NCI-H510A (cell line): ENCODE measurements at regions not wholly inside any gene's neighbourhood (a gene's known extent, or its start where the extent isn't known, plus 50 kb on each side); places are given as distances from the start of the nearest gene placed in this dataset.

Experiments used
- DNase-seq: peaks from one replicate; lab custom pipeline; 2025; lab: John Stamatoyannopoulos, UW

DNA sequence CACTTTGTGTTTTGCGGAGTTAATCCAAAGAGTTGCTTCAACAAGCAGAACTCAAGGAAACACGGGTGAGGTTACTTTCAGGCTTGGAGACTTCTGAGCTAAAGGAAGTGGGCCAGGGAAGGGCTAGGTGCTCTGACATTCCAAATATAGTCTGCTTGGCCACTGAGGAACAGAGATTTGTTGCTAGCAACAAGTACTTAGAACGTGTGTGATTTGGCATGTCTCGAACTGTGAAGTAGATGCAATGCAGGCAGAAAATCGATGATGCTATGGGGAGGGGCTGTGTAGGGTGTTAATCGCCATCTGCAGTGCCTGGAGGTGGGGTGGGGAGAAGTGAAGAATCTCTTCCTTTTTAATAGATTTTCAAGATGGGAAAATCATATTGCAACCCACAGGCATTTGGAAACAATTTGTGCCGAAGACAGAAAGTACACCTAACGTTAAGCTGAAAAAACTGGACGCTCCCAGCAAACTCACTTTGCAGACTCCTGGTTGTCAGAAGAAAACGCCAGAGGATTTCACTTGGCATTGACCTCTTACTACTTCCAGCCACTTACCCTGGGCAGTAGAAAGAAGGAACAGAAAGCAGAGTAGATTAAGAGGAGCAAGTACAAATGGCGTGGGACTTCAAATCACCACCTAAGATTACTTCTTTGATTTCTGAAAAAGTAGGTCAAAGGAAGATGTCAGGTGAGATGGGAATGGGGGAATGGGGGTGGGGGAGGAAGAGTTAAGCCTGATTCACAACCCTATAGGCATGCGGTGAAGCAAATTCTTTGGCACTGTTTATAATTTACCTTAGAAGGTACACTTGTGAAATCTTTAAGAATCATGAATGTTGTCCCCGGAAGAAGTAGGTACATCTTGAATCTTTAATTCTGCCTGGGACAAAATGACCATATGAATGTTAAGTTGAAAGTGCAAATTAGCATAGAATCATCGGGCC, 314.1 kb downstream of the CD83 start:
- DNase-seq, result no peak

DNA sequence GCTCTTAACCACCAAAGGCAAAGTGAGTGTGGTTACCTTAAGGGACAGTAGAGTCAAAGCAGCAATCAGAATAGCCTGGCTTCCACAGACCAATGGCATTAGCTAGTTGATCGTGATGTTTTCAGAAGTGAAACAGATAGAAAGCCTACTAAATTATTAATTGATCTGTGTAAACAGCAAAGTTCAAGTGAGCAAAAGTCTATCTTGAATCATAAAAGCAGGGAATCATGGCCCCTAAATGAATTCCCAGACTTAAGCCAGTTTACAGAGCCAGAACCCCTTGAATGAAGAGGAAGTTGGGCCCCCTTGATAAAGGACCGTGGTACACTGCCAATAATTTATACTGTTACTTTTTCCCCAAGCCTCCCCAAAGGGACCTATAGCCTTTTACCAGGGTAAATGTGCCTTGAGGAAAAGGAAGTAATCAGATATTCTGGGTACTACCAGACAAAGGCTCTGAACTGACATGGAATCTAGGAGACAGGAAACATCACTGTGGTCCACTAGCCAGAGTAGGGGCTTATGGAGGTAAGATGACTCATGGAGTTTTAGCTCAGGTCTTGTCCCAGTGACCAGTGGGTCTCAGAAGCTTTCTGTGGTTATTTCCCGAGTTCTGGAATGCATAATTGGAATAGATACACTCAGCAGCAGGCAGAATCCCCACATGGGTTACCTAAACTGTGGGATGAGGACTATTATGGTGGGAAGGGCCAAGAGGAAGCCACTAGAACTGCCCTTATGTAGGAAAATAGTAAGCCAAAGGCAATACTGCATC, 317.5 kb downstream of the CD83 start:
- DNase-seq, result no peak

DNA sequence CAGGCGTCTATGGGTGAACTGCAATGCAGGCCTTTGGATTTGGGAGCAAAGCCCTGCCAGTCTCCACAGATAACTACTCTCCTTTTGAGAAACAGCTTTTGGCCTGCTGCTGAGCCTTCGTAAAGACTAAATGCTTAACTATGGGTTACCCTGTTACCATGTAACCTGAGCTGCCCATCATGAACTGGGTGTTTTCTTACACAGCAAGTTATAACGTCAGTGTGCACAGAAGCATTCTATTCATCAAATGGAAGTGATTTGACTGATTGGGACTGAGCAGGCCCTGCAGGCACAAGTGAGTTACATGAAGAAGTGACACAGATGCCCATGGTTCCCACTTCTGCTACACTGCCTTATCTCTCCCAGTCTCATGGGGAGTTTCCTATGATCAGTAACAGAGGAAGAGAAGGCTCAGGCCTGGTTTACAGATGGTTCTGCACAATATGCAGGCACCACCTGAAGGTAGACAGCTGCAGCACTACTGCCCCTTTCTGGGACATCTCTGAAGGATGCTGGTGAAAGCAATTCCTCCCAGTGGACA, 319.1 kb downstream of the CD83 start:
- peak; percentile 6 for DNase-seq

DNA sequence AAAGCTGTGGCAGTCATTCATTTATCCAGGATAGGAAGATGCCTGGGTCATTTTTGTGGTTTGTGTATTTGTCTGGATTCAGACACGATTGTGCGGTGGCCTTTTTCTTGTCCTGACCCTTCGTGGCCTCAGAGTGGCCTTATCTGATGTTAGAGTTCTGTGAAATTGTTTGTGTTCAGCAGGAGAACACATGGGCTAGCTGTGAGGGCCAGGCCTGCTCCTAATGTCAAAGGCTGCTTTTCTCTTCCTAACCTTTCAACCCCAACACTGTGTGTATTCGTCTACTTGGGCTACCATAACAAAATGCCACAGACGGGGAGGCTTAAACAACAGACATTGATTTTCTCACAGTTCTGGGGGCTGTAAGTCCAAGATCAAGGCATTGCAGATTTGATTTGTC, 321.8 kb downstream of the CD83 start:
- DNase-seq, result no peak

DNA sequence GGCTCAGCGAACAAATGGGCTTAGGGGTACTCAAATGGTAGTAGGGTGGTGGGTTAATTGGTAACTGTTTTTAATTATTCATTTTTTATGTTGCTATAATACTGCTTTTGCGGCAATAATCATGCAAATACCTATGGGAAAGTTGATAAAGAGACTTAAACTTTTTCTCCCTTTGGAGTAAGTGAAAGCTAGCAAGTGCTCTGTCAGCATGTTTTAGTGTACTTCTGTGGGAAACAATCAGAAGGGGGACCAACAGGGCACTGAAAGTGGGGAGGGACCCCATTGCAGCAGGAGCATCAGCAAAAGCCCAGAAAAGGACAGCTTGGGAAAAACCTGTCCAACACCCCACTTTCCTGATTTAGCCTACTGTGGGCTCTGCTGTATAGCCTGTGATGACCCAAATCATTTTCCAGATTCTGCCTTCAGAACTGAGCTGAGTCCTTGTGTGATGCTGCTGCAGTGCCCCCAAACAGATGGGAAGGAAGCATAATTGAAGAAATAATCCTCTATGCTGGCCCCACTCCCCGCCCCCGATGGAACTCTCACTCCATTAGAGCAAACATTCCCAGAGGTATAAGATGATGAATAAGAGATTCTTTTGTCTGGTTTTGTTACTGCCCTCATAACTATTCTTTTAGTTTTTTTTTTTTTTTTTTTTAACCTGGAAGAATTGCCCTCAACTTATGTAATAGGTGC, 322.8 kb downstream of the CD83 start:
- DNase-seq, result no peak

DNA sequence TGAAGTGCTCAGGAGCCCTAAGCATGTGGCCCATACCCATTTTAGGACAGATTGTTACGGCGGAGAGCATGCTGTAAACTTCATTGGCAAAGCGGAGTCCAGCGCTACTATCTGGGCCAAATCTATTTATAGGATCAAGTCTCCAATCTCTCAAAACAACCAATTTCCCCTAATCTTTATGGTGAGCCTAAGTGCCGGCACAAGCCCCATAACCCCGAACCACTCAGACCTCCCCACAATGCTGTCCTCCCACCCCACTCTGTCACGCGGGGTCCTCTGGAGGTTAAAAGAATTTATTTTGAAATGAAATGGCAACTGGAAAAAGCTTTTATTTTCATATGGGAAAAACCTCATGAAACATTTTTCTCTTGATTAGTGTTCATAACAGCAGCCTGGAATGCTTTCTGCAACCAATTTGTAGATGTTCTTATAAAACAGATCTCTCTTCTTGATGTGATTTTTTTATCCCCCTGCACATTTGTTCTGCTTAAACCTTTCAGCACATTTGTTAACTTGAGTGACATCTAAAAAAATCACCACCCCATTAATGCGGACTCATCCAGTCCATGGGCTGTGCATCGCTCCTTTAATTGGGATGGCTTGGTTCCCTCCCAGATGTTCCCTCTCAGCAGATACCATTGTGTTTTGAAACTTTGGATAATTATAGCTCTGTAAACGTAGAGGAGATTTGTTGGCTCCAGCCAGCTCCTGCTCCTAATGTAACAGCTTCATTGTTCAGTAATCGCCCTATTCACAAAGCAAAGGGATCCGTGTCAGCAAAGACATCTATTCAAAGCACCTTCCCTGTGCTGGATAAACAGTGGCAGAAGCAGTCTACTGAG, 323.6 kb downstream of the CD83 start:
- DNase-seq, result no peak

DNA sequence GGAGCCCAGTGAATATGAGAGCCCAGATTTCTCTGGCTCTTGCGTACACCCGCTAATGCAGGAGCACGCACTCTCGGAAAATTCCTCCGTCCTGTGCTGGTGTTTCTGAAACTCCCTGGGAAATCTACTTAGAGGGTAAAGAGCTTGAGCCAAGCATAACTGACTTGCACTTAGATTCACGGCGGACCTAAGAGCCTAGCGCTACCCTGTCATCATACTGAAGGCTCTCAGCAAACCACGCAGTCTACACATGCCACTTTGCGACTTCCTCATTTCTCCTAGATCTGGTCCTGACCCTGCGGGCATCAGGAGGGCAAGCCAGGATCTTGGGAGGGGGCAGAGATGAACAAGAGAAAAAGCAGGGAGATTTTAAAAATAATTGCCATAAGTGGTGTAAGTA, 324.7 kb downstream of the CD83 start:
- DNase-seq, result no peak

DNA sequence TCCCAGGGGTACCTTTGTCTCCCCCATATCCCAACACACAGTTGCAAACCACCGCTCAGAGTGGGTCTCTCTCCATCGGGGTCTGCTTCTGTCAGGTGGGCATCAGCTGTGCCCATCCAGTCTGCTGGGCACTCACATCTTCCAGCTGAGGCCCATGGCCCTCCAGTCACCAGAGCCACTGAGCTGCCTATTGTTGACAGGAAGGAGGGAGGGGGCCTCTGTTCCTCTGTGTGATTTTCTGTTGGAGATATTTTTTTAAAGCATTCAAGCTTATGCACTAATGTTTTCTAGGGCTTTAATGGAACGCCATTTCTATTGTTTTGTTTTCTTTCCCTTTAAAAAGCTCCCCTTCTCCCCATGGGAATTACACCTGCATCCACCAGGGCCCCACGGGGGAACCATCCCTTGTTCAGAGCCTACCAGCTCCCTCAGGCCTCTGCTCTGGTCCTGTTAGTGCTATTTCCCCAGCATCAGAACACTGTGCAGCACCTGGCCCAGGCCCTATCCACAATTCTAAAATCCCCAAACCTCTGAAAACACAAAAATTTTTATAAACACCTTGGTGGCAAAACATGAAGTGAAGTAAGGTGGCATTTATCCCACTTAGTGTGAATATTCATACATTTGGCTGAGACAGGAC, 326.2 kb downstream of the CD83 start:
- DNase-seq, result no peak

DNA sequence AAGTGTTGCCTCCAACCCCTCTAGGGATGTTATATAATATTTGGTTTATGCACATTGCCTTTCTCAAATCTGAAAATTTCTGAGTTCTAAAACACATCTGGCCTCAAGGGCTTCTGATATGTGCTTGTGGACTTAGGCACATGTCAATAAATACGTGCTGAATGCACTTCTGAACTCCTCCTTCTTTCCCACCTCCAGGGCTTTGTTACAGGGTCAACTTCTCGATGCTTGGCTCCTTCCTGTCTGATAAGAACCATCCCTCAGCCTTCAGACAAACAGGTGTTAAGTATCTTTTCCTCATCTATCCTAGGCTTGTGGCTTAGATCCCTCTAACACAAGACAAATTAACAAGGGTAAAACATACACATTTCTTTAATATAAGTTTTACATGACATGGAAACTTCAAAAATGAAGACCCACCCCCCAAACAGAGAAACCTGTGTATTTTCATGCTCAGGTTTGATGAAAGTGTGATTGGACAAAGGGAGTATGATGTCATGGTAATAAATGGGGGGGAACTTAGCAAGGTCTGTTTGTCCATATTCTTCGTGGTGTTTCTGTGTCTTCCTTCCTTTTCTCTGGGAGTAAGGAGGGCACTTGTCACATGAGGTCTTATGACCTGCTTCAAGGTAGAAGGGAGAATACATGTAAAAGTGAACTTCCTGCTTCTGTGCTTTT, 326.9 kb downstream of the CD83 start:
- DNase-seq, result peak; percentile 13

DNA sequence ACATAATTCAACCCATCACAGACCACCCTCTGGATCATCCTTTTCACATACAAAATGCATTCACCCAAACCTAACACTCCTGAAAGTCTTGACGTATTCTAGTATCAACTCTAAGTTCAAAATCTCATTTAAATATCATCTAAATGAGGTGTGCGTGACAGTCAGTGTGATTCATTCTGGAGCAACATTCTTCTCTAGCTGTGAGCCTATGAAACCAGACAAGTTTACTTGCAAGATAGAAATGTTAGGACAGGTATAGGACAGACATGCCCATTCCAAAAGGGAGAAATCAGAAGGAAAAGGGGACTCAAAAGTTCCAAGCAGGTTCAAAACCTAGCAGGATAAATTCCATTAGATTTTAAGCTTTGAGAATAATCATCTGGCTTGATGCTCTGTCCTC, 329.7 kb downstream of the CD83 start:
- DNase-seq, result no peak

DNA sequence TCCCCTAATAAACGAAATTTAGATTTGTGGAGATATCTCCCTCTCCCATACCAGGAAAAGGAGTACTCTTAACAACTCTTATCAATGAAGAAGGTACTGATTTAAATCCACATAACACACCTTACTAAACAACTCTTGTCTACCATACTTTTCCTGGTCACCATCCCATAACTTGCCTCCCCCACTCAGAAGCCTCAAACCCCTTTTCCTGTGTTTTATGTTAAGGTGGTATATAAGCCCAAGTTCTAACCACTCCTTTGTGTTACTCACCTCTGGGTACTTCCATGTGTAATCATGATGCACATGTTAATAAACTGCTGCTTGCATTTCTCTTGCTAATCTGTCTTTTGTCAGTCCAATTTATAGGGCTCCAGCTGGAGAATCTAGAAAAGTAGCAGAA, 330.7 kb downstream of the CD83 start:
- no peak for DNase-seq

DNA sequence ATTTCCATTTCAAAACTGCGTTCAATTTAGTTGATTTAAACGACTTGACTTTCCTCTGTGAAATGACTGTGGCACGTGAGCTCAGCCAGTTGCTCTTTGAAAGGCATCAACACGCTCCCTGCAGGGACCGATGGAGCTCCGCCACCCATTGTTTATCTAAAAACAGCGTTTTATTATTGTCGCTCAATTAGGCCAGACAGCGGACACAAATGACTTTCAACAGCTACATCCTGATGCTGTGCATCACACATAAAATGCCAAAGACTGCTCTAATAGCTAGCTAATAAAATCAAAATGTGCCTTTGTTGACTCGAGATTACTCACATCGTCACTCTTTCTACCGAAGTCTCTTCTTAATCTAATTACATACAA, 332.5 kb downstream of the CD83 start:
- DNase-seq, result no peak

DNA sequence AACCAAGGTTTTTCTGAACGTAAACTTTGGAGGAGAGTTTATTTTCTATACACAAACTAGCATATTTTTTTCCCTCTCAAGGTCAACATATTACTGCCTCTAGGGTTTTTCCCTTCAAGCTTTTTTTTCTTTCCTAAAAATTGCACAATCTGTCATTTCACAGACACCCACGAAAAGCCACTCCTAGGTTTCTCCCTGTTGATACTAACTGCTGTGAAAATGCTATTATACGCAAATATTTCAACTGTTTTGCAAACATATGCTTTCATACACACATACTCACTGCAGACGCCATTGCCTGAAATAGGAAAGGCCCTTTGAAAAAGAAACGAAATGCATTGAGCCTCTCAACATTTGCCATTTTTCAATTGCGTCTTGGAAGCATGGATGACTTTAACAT, 333.0 kb downstream of the CD83 start:
- DNase-seq, result no peak

DNA sequence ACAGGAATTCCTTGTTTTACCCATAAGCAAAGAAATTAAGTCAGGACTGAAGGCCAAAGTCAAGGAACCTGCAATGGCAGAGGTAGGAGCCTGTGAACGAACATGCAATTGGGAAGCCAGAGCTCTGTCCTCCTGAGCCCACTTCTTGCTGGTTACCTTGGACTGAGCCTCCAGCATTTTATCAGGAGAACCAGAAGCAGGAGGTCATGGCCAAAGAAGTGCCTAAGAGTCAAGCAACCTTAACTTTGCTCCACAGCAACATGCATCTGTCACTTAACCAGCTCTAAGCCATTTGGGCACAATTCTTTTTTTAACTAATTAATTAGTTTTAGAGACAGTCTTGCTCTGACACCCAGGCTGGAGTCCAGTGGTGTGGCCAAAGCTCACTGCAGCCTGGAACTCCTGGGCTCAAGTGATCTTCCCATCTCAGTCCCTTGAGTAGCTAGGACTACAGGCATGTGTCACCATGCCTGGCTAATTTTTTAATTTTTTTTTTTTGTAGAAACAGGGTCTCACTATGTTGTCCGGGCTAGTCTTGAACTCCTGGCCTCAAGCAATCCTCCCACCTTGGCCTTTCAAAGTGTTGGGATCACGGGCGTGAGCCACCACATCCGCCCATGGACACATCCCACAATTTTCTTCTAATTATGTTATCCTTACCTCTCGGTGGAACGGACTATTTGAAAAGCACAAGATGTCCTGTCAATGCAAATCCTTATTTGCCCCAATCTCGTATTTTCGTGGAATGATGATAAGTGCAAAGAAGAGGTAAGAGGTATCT, 334.2 kb downstream of the CD83 start:
- DNase-seq, result no peak

DNA sequence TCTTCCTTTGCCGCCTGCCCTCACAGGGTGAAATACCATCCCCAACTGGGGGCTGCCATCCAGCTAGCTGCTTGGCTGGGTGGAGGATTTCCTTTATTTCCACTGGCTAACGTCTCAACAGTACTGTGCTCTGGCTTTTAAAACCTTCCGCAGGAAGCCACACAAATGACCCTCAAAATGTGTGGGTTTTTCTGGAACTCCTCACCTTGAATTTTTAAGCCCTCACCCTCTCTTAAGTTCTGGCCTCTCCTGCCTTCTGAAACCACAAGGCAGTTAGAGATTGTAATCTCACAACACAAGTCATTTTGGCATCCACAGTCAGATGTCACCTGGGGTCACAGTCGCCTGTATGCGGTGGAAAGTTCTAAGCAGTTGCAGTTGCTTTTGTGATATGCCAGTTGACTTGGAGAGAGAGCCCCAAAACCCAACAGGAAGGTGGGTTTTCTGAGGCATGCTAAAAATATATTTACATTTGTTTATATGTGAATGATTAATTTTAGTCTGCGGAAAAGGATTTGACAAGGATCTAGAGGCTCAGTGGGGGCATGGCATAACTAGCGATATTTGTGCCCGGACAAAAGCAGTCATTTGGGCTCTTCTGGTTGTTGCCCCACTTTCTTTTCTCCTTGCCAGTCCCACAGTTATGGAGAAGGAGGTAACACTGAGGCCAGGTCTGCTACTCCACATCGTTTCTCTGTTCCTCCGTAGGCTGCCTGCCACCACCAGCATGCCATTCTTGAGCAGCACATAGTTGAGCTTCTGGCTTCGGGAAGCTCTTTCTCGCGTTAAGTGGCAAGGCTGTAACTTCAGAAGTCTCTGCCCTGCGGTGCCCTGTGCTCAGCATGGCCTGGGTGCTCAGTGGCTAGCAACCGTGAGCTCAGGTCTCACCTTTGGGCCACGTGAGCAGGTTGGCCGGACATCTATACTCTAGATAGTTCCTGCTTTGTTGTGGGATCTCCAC, 335.3 kb downstream of the CD83 start:
- DNase-seq, result no peak

DNA sequence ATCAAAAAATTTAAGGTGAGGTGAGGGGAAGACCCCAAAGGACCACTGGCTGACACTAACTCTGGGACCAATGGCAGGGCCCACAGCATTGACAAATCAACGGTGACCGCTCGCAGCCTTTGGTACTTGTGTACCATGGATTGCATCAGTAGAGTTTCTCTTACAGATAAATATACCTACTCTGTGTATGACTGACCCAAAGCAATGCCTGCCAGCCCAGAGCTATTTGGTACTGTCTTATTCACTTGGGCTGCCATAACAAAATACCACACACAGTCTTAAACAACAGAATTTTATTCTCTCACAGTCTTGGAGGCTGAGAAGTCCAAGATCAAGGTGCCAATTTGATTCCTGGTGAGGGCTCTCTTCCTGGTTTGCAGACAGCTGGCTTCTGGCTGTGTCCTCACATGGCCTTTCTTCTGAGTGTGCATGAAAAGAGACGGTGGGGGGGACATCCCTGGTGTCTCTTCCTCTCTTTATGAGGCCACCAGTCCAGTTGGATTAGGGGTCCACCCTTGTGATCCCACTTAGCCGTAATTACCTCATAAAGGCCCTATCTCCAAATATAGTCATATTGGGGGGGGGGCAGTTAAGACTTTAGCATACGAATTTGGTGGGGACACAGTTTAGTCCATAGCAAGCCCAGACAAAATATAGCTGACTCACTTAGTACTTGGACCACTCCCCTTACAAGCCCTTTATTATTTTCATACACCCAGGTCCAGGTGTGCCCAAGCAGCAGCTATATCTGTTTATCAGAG, 336.3 kb downstream of the CD83 start:
- DNase-seq, result peak; percentile 19

DNA sequence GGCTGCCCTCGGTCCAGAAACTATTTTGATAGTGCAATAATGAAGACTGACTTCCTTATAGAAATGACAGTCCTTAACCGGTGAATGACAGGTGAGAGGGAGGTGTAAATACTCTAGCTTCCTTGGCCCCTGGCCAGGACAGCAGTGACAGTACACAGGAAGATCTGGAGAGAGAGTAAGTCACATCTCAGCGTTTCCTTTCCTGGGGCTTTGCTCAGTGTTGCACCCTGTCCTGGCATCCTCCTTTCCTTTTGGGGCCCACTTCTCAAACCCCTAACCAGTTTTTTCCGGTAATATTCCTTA, 336.9 kb downstream of the CD83 start:
- peak; percentile 74 for DNase-seq

DNA sequence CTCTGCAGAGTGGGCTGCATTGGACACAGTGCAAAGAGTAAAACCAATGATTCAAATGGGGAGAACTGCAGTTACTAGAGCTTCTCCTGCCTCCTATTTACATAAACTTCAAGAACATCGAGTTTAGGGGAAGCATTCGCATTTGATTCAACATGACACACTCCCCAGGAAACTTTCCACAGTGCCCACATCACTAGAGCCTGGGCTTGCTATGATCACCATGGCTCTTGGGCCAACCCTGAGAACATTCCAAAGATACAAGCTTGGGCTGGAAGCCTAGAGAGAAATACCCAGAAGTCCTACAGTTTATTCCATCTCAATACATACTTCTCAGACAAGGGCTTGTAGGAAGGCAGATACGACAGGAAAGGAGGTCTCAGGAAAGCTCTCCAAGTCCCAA, 337.9 kb downstream of the CD83 start:
- no peak for DNase-seq
